Stomach smooth muscle (tissue), 2 donors: ENCODE measurements at regions not wholly inside any gene's neighbourhood (a gene's known extent, or its start where the extent isn't known, plus 50 kb on each side); places are given as distances from the start of the nearest gene placed in this dataset.

Experiments
- H3K27ac ChIP-seq: one replicate; pipeline ENCODE4 v1.7.0; 2013; ENCODE audit warnings: mild to moderate bottlenecking, low read length, inconsistent platforms
- H3K27me3 ChIP-seq, 2 donors: one replicate each; pipeline ENCODE4 v1.7.0; 2013; ENCODE audit warnings: low read length in 2 of 2; ENCODE audit not compliant: insufficient read depth in 2 of 2, control insufficient read depth in 1 of 2
- H3K36me3 ChIP-seq, 2 donors: one replicate each; pipeline ENCODE4 v1.7.0; 2013; ENCODE audit warnings: low read length in 2 of 2; ENCODE audit not compliant: control insufficient read depth in 2 of 2, insufficient read depth in 2 of 2
- H3K4me1 ChIP-seq: one replicate; pipeline ENCODE4 v1.7.0; 2013; ENCODE audit warnings: low read length; ENCODE audit not compliant: control insufficient read depth, insufficient read depth
- H3K4me3 ChIP-seq, 2 donors: one replicate each; pipeline ENCODE4 v1.7.0; 2013; ENCODE audit warnings: low read length in 2 of 2
- H3K9ac ChIP-seq, 2 donors: one replicate each; pipeline ENCODE4 v1.7.0; 2013; ENCODE audit warnings: low read length in 2 of 2, mild to moderate bottlenecking in 1 of 2
- H3K9me3 ChIP-seq, 2 donors: one replicate each; pipeline ENCODE4 v1.7.0; 2013; ENCODE audit warnings: low read length in 2 of 2; ENCODE audit not compliant: control insufficient read depth in 2 of 2
- donor health status: healthy.
- donor health status: Pancreatic carcinoma.

DNA sequence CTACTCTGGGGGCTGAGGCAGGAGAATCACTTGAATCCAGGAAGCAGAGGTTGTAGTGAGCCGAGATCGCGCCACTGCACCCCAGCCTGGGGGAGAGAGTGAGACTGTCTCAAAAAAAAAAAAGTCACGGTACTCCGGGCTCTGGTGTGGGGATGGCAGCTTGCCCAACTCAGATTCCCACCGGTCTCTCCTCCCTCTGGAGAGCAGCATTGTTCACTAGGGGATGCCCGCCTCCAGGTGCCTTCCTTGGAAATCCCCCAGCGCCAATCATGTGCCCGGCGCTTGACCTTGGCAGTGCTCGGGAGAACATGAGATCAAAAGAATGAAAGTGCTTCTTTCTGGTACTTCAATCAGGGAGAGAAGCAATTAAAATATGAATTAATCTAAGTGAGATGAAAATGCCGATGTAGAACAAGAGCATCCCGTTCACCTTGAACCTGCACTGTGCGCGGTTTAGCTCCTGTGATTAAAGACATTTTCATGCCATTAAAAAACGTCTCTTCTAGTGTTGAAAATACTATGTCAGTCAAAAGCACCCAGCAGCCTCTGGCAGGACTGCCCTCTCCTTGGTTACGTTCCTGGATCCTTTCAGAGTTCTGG is 1127.3 kb upstream of the AUTS2 start:
- peaks cover 0 to 2% of the 10 kb centered on the region in 2 donors for H3K27me3 ChIP-seq
- H3K4me1 ChIP-seq = no peaks in the 10 kb centered on the region

DNA sequence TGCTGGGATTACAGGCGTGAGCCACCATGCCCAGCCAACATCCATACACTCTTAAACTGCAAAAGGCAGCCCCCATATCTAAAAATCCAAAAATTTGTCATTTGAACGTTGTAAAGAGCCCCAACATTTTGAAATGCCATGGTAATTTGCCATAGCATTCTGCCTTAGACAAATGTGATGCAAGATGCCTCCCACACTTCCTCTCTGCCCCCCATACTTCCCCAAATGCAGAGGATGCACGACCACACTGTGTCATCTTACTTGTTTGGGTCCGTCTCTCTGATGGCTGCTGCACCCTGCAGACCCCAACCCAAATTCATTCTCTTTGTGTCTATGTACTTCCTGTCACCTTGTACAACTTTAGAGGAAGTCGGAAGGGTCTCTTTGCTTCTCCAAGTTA is 1125.6 kb upstream of the AUTS2 start:
- H3K27me3 ChIP-seq = peaks cover 0 to 2% of the 10 kb centered on the region in 2 donors
- no peak overlapping the region for H3K4me3 ChIP-seq
- H3K9me3 ChIP-seq = no peaks in the 10 kb centered on the region
- H3K36me3 ChIP-seq = no peaks in the 10 kb centered on the region
- H3K9ac ChIP-seq = no peak overlapping the region
- H3K4me1 ChIP-seq = no peaks in the 10 kb centered on the region
- no peak overlapping the region for H3K27ac ChIP-seq

More for the DNA sequence above, 1127.3 kb upstream of the AUTS2 start:
- no peak overlapping the region for H3K9ac ChIP-seq
- no peaks in the 10 kb centered on the region for H3K36me3 ChIP-seq
- no peak overlapping the region for H3K27ac ChIP-seq
- H3K9me3 ChIP-seq = no peaks in the 10 kb centered on the region
- no peak overlapping the region for H3K4me3 ChIP-seq

DNA sequence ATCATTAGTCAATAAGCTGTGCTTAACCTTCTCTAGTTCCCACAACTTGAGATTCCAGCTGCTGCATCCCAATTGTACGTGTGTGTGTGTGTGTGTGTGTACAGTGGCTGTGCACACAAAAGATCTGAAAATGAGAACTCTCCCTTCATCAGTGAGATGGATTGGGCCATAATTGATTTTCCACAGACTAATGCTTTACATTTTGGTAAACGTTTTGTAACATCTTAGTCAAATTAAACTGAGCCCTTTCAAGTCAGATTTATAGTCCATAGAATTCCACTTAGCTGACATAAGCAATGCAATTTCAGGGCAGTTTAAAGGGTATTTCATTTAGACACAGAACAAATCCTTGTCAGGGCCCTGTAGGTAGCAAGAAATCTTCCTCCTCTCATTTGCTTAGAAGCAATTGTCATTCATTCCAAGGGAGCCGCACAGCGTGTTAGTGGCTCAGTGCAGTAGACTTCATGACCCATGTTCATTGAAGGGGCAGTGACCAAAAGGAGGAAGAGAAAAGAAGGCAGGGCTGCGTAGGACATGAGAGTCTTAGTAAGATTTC is 1123.5 kb upstream of the AUTS2 start:
- no peaks in the 10 kb centered on the region for H3K36me3 ChIP-seq
- no peaks in the 10 kb centered on the region for H3K27me3 ChIP-seq
- H3K27ac ChIP-seq = no peak overlapping the region
- H3K4me1 ChIP-seq = no peaks in the 10 kb centered on the region
- no peak overlapping the region for H3K9ac ChIP-seq
- no peaks in the 10 kb centered on the region for H3K9me3 ChIP-seq
- H3K4me3 ChIP-seq = no peak overlapping the region

DNA sequence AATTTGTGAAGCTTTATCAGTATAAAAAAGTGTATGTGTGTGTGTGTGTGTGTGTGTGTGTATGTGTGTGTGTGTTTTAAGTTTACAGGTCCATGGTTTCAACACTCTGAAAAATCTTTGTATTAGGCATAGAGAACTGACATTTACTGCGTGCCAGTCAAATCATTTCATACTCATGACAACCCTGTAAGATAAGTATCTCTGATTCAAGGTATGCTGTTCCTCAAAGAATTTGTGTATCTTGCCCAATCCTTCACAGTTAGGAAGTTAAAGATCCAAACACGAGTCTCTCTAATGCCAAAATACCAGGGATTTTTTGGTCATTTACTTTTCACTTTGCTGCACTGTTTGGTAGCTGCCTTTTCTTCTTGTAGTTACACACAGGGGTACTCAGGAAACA is 1121.3 kb upstream of the AUTS2 start:
- H3K36me3 ChIP-seq = no peaks in the 10 kb centered on the region
- no peak overlapping the region for H3K27ac ChIP-seq
- no peak overlapping the region for H3K4me3 ChIP-seq
- H3K27me3 ChIP-seq = no peaks in the 10 kb centered on the region
- H3K4me1 ChIP-seq = no peaks in the 10 kb centered on the region
- H3K9ac ChIP-seq = no peak overlapping the region
- no peaks in the 10 kb centered on the region for H3K9me3 ChIP-seq

DNA sequence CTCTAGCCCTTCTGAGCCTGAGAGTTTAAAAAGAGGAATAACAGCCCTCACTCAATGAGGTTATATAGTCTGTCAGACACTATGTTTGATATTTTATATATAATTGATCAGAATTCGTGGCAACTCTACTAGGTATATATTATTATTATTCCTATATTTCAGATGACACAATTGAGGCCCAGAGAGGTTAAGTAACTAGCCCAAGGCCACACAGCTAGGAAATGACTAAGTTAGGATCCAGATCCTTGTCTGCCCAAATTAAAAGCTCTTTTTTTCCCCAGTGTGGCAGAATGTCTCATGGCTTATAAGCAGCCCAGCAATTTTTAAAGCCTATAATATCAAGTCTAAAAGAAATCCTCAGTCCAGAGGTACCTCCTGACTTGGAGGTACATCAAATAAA is 1119.9 kb upstream of the AUTS2 start:
- Histone ChIP-seq H3K27me3 (peaks cover 0 to 2% of the 10 kb centered on the region in 2 donors), H3K9me3 (no peaks in the 10 kb centered on the region), H3K4me1 (no peaks in the 10 kb centered on the region)

DNA sequence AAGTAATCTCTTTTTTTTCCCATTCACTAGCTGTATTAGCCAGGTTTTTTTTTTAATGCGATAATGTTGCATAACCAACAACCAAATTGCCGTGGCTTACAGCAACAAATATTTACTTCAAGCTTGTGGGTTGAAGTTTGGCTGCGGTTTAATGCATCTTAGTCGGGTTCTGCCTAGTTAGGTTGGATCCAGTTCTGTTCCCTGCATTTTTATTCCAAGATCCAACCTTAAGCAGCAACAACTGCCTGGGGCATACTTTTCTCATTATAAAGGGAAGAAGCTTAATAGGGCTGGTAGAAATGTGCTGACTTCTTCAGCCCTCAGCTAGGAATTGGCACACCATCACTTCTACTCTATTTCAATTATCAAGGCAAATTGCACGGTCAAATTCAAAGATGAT is 1115.5 kb upstream of the AUTS2 start:
- no peak overlapping the region for H3K9ac ChIP-seq
- H3K27me3 ChIP-seq = peaks cover 0 to 2% of the 10 kb centered on the region in 2 donors
- H3K9me3 ChIP-seq = no peaks in the 10 kb centered on the region
- no peaks in the 10 kb centered on the region for H3K36me3 ChIP-seq
- no peak overlapping the region for H3K4me3 ChIP-seq
- H3K27ac ChIP-seq = no peak overlapping the region
- H3K4me1 ChIP-seq = no peaks in the 10 kb centered on the region

More for the DNA sequence above, 1119.9 kb upstream of the AUTS2 start:
- Histone ChIP-seq H3K4me3 (no peak overlapping the region), H3K27ac (no peak overlapping the region), H3K36me3 (no peaks in the 10 kb centered on the region), H3K9ac (no peak overlapping the region)

DNA sequence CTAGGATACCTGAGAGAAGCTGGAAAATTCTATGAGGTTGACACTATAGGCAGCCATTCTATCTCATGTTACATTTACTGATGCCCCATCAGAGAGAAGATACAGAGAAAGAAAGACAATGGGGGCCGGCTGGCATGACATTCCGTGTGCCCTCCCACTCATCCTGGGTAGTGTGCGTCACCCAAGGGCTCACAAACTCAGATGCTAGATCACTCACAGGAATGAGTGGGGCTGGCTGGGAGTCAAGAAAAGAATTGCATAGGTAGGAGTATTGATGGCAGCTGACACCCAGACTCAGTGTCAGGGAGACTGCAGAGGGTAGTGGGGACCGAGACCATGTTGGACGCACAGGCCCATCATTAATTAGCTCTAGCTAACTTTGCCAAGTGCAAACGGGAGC is 1113.5 kb upstream of the AUTS2 start:
- no peak overlapping the region for H3K9ac ChIP-seq
- H3K4me3 ChIP-seq = no peak overlapping the region
- no peaks in the 10 kb centered on the region for H3K4me1 ChIP-seq
- H3K36me3 ChIP-seq = no peaks in the 10 kb centered on the region
- peaks cover 0 to 2% of the 10 kb centered on the region in 2 donors for H3K27me3 ChIP-seq
- H3K9me3 ChIP-seq = no peaks in the 10 kb centered on the region
- no peak overlapping the region for H3K27ac ChIP-seq

DNA sequence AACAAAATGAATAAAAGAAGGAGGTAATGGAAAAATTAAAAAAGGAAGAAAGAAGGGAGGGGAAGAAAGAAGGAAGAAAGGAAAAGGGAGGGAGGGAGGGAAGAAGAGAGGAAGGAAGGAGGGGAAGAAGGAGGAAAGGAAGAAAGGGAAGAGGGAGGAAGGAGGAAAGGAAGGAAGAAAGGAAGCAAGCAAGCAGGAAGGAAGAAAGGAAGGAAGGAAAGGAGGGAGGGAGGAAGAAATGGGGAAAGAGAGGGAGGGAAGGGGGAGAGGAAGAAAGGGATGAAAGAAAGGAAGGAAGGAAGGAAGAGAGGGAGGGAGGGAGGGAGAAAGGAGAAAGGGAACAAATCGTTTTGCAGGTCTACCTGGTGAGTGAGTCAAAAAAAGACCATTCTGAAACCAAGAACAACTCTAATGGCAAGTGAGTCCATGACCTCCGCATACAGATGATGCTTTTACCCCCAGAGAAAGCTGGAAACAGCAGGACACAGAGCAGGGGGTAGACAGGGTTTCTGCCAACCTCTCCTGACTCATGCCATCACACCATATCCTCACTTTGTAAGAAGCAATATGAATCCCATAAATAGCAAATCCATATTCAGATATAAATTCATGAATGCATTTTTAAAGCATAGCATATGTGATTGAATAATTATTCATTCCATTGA is 1112.9 kb upstream of the AUTS2 start:
- no peaks in the 10 kb centered on the region for H3K9me3 ChIP-seq
- no peak overlapping the region for H3K4me3 ChIP-seq
- H3K27ac ChIP-seq = no peak overlapping the region
- H3K36me3 ChIP-seq = no peaks in the 10 kb centered on the region
- H3K27me3 ChIP-seq = peaks cover 0 to 2% of the 10 kb centered on the region in 2 donors
- H3K4me1 ChIP-seq = no peaks in the 10 kb centered on the region
- H3K9ac ChIP-seq = no peak overlapping the region

DNA sequence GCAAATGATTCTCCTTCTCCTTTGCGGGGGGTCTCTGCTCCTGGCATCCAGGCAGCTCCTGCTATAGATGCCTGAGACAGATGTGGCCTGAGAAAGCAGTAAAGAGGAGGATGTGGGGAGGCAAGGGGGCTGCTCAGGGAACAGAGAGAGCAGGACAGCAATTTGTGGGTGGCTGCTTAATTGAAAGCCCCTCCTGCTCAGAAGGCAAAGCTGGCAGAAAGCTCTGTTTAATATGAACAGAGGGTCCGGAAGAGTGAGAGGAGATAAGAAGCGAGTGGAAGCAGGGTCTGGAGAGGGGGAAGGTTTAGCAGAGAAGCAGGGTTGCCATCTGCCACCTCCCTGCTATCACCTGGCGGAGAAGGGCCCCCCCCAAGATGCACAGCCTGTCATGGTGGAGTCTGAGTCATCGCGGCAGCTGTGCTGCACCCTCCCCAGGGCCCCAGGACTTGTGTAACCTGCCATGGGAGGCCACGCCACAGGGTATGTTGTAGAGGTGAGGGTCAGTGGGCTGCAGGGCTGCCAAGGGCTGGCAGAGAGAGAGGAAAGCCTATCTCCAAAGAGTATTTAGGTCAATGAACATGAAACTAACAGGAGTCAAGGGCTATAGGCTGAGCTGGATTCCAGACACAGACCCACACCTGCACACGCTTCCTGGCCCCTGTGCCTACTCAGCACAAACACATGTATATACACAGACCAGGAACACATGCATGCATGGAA is 1109.8 kb upstream of the AUTS2 start:
- H3K9me3 ChIP-seq = no peaks in the 10 kb centered on the region
- no peaks in the 10 kb centered on the region for H3K4me1 ChIP-seq
- no peaks in the 10 kb centered on the region for H3K27me3 ChIP-seq
- no peaks in the 10 kb centered on the region for H3K36me3 ChIP-seq
- no peak overlapping the region for H3K4me3 ChIP-seq
- no peak overlapping the region for H3K9ac ChIP-seq
- H3K27ac ChIP-seq = no peak overlapping the region

DNA sequence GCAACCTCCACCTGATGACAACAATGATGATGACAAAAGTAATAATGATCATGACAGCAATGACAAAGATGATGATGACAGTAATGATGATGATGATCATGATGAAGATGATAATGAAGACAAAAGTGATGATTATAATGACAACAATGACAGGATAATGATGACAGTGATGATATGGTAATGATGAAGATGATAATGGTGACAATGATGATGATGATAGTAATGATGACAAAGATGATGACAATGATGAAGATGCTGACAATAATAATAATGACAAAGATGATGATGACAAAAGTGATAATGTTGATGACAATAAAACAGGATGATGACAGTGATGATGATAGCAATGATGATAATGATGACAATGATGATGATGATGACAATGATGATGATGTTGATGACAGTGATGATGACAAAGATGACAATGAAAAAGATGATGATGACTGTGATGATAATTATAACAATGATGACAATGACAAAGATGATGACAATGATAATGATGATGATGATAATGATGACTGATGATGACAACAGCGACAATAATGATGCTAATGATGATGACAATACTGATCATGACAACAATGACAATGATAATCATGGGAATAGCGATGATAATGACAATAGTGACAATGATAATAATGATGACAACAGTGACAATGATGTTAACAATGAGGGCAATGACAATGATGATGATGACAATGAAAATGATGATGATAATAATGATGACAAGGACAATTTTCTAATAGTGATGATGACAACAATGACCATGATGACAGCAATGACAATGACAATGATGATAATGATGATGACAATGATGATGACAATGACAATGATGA is 1106.5 kb upstream of the AUTS2 start:
- no peaks in the 10 kb centered on the region for H3K4me1 ChIP-seq
- no peak overlapping the region for H3K9ac ChIP-seq
- no peaks in the 10 kb centered on the region for H3K36me3 ChIP-seq
- H3K4me3 ChIP-seq = no peak overlapping the region
- H3K27me3 ChIP-seq = no peaks in the 10 kb centered on the region
- no peak overlapping the region for H3K27ac ChIP-seq
- no peaks in the 10 kb centered on the region for H3K9me3 ChIP-seq
